ENCODE measurements at regions not wholly inside any gene's neighbourhood (a gene's known extent, or its start where the extent isn't known, plus 50 kb on each side); places are given as distances from the start of the nearest gene placed in this dataset.
"Not testable (repeated sequence)": the region's sequence is repeated elsewhere in the genome, so short reads cannot be mapped to it uniquely, and the experiment has no call there.

GRCh38 chr15:44817797-44818196 lies 81.5 kb downstream of the TRIM69 start:
- DNase-seq; H3K9me3 ChIP-seq (ENCODE audit: control insufficient read depth, low read length); H3K27ac ChIP-seq (ENCODE audit: low read length); H3K4me1 ChIP-seq (ENCODE audit: control insufficient read depth, insufficient read depth, low read length); H3K4me3 ChIP-seq (ENCODE audit: low read length); ATAC-seq; intact Hi-C loops (cut with DNase I); H3K27me3 ChIP-seq (ENCODE audit: control insufficient read depth, insufficient read depth): not testable (repeated sequence)
- WGBS = 53% methylated on average over 9 of the region's 9 CpGs

- H3K9me3 ChIP-seq (ENCODE audit: control insufficient read depth, low read length); H3K4me3 ChIP-seq (ENCODE audit: low read length); H3K4me1 ChIP-seq (ENCODE audit: control insufficient read depth, insufficient read depth, low read length); H3K27me3 ChIP-seq (ENCODE audit: control insufficient read depth, insufficient read depth); intact Hi-C loops (cut with DNase I): not testable (repeated sequence)
- peak overlapping the region; percentile 26 for H3K27ac ChIP-seq (ENCODE audit: low read length)
- DNase-seq (peak; percentile 38 to 69 (median 48)), ATAC-seq (peak; percentile 68 to 71)
- WGBS = 48% methylated on average over 8 of the region's 9 CpGs
These were observed 83.1 kb downstream of the TRIM69 start for GRCh38 chr15:44819331-44819987.

- intact Hi-C loops (cut with DNase I) = not testable (repeated sequence)
These were observed 84.2 kb downstream of the TRIM69 start for GRCh38 chr15:44820535-44820934.

GRCh38 chr15:44820967-44821366 lies 84.6 kb downstream of the TRIM69 start:
- H3K27ac ChIP-seq (ENCODE audit: low read length); H3K4me3 ChIP-seq (ENCODE audit: low read length); H3K27me3 ChIP-seq (ENCODE audit: control insufficient read depth, insufficient read depth); H3K4me1 ChIP-seq (ENCODE audit: control insufficient read depth, insufficient read depth, low read length); ATAC-seq; intact Hi-C loops (cut with DNase I); H3K9me3 ChIP-seq (ENCODE audit: control insufficient read depth, low read length); DNase-seq: not testable (repeated sequence)
- WGBS = 35% methylated on average over 5 of the region's 5 CpGs

More at GRCh38 chr15:44820535-44820934, 84.2 kb downstream of the TRIM69 start:
- 52% methylated on average over 5 of the region's 5 CpGs for WGBS
- H3K4me1 ChIP-seq (ENCODE audit: control insufficient read depth, insufficient read depth, low read length); H3K27ac ChIP-seq (ENCODE audit: low read length); H3K4me3 ChIP-seq (ENCODE audit: low read length); H3K9me3 ChIP-seq (ENCODE audit: control insufficient read depth, low read length); H3K27me3 ChIP-seq (ENCODE audit: control insufficient read depth, insufficient read depth); DNase-seq: not testable (repeated sequence)
- peak; percentile 24 to 76 for ATAC-seq

- DNase-seq; H3K4me3 ChIP-seq (ENCODE audit: low read length); H3K27ac ChIP-seq (ENCODE audit: low read length); ATAC-seq; H3K9me3 ChIP-seq (ENCODE audit: control insufficient read depth, low read length); H3K27me3 ChIP-seq (ENCODE audit: control insufficient read depth, insufficient read depth); H3K4me1 ChIP-seq (ENCODE audit: control insufficient read depth, insufficient read depth, low read length); intact Hi-C loops (cut with DNase I): not testable (repeated sequence)
- 65% methylated on average over 1 of the region's 9 CpGs for WGBS
These were observed 88.2 kb downstream of the TRIM69 start for GRCh38 chr15:44824277-44825145.

GRCh38 chr15:44826583-44826982 lies 90.3 kb downstream of the TRIM69 start:
- H3K27ac ChIP-seq (ENCODE audit: low read length); H3K27me3 ChIP-seq (ENCODE audit: control insufficient read depth, insufficient read depth); intact Hi-C loops (cut with DNase I); DNase-seq; H3K4me3 ChIP-seq (ENCODE audit: low read length); H3K9me3 ChIP-seq (ENCODE audit: control insufficient read depth, low read length); ATAC-seq; H3K4me1 ChIP-seq (ENCODE audit: control insufficient read depth, insufficient read depth, low read length): not testable (repeated sequence)
- 76% methylated on average over 1 of the region's 1 CpG for WGBS

- WGBS = 89% methylated on average over 11 of the region's 14 CpGs
- peak in 1 of 2 donors; percentile 31 for ATAC-seq
These were observed 92.0 kb downstream of the TRIM69 start for GRCh38 chr15:44828229-44828914.

GRCh38 chr15:44829150-44829549 lies 92.8 kb downstream of the TRIM69 start:
- H3K27me3 ChIP-seq (ENCODE audit: control insufficient read depth, insufficient read depth); DNase-seq; ATAC-seq; H3K9me3 ChIP-seq (ENCODE audit: control insufficient read depth, low read length); H3K4me1 ChIP-seq (ENCODE audit: control insufficient read depth, insufficient read depth, low read length); intact Hi-C loops (cut with DNase I); H3K4me3 ChIP-seq (ENCODE audit: low read length); H3K27ac ChIP-seq (ENCODE audit: low read length): not testable (repeated sequence)
- WGBS = 95% methylated on average over 4 of the region's 4 CpGs

More at GRCh38 chr15:44828229-44828914, 92.0 kb downstream of the TRIM69 start:
- H3K9me3 ChIP-seq (ENCODE audit: control insufficient read depth, low read length); DNase-seq; H3K4me1 ChIP-seq (ENCODE audit: control insufficient read depth, insufficient read depth, low read length); H3K27me3 ChIP-seq (ENCODE audit: control insufficient read depth, insufficient read depth); intact Hi-C loops (cut with DNase I); H3K27ac ChIP-seq (ENCODE audit: low read length); H3K4me3 ChIP-seq (ENCODE audit: low read length): not testable (repeated sequence)

- H3K9me3 ChIP-seq (ENCODE audit: control insufficient read depth, low read length); intact Hi-C loops (cut with DNase I); H3K27me3 ChIP-seq (ENCODE audit: control insufficient read depth, insufficient read depth); H3K27ac ChIP-seq (ENCODE audit: low read length); DNase-seq; H3K4me1 ChIP-seq (ENCODE audit: control insufficient read depth, insufficient read depth, low read length); H3K4me3 ChIP-seq (ENCODE audit: low read length): not testable (repeated sequence)
- 52% methylated on average over 5 of the region's 6 CpGs for WGBS
- ATAC-seq = peak; percentile 24 to 47
These were observed 94.5 kb downstream of the TRIM69 start for GRCh38 chr15:44830692-44831408.

GRCh38 chr15:44831409-44831741 lies 95.0 kb downstream of the TRIM69 start:
- H3K27ac ChIP-seq (ENCODE audit: low read length); ATAC-seq; H3K27me3 ChIP-seq (ENCODE audit: control insufficient read depth, insufficient read depth); H3K4me3 ChIP-seq (ENCODE audit: low read length); H3K9me3 ChIP-seq (ENCODE audit: control insufficient read depth, low read length); intact Hi-C loops (cut with DNase I); DNase-seq; H3K4me1 ChIP-seq (ENCODE audit: control insufficient read depth, insufficient read depth, low read length): not testable (repeated sequence)
- 81% methylated on average over 8 of the region's 8 CpGs for WGBS

Measured in right cardiac atrium (tissue), 5 donors.